Chondrocyte (in vitro differentiated cells): ENCODE measurements at regions not wholly inside any gene's neighbourhood (a gene's known extent, or its start where the extent isn't known, plus 50 kb on each side); places are given as distances from the start of the nearest gene placed in this dataset.
A peak's percentile ranks its signal among the peaks of the same experiment; 100 is the strongest.

Experiments
- DNase-seq: peaks from one replicate; pipeline ENCODE4 v3.0.0; 2021; ENCODE audit warnings: mixed read lengths, low spot score
- H3K27ac Mint-ChIP-seq: one replicate; pipeline ENCODE4 v1.8.0; 2021; ENCODE audit warnings: mild to moderate bottlenecking, moderate library complexity, mixed read lengths; ENCODE audit not compliant: unreplicated experiment
- H3K27me3 Mint-ChIP-seq: 2 replicates; pipeline ENCODE4 v1.8.0; 2021; ENCODE audit warnings: low read depth, mixed read lengths
- H3K36me3 Mint-ChIP-seq: 2 replicates; pipeline ENCODE4 v1.8.0; 2021; ENCODE audit warnings: low read depth, mixed read lengths
- H3K4me1 Mint-ChIP-seq: 2 replicates; pipeline ENCODE4 v1.8.0; 2021; ENCODE audit warnings: low read depth, mild to moderate bottlenecking, mixed read lengths
- H3K4me3 Mint-ChIP-seq: one replicate; pipeline ENCODE4 v1.8.0; 2021; ENCODE audit warnings: mild to moderate bottlenecking, moderate library complexity, mixed read lengths; ENCODE audit not compliant: unreplicated experiment
- H3K9me3 Mint-ChIP-seq: 2 replicates; pipeline ENCODE4 v1.8.0; 2021; ENCODE audit warnings: low read depth, mixed read lengths
- TF ChIP-seq, protein P1 (sequence below): fragments of 200-600 bp; sonication (generic); IDR thresholded peaks from 2 replicates; pipeline ENCODE4 v1.5.0; 2021; ENCODE audit warnings: antibody characterized with exemption, mild to moderate bottlenecking, moderate library complexity

DNA sequence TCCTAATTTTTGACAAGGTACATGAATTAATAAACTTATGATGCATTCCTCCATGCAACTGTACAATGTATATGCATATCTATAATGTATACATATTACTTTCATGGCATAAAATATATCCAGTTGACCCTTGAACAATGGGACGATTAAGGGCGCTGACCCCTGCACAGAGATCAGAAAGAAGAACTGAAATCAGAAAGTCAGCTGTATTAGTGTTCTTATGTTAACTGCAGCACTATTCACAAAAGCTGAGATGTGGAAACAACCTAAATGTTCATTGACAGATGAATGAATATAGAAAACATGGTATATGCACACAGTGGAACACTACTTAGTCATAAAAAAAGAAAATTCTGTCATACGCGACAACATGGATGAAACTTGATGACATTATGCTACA is 457.1 kb downstream of the GBA3 start:
- Mint-ChIP-seq H3K4me3 (no peak overlapping the region), H3K9me3 (no peaks in the 10 kb centered on the region), H3K4me1 (no peaks in the 10 kb centered on the region), H3K27ac (no peak overlapping the region), H3K36me3 (no peaks in the 10 kb centered on the region), H3K27me3 (no peaks in the 10 kb centered on the region)
- TF ChIP-seq, protein P1, sequence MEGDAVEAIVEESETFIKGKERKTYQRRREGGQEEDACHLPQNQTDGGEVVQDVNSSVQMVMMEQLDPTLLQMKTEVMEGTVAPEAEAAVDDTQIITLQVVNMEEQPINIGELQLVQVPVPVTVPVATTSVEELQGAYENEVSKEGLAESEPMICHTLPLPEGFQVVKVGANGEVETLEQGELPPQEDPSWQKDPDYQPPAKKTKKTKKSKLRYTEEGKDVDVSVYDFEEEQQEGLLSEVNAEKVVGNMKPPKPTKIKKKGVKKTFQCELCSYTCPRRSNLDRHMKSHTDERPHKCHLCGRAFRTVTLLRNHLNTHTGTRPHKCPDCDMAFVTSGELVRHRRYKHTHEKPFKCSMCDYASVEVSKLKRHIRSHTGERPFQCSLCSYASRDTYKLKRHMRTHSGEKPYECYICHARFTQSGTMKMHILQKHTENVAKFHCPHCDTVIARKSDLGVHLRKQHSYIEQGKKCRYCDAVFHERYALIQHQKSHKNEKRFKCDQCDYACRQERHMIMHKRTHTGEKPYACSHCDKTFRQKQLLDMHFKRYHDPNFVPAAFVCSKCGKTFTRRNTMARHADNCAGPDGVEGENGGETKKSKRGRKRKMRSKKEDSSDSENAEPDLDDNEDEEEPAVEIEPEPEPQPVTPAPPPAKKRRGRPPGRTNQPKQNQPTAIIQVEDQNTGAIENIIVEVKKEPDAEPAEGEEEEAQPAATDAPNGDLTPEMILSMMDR: no peak
- DNase-seq: no peak

- TF ChIP-seq, protein P1: no peak
- no peak overlapping the region for H3K4me3 Mint-ChIP-seq
- H3K9me3 Mint-ChIP-seq: no peaks in the 10 kb centered on the region
- DNase-seq: no peak
- H3K27ac Mint-ChIP-seq: no peak overlapping the region
- H3K4me1 Mint-ChIP-seq: no peaks in the 10 kb centered on the region
- no peaks in the 10 kb centered on the region for H3K36me3 Mint-ChIP-seq
- no peaks in the 10 kb centered on the region for H3K27me3 Mint-ChIP-seq
Observed at GRCh38 chr4:23144707-23145106, 452.0 kb downstream of the GBA3 start.

- Mint-ChIP-seq H3K9me3 (no peaks in the 10 kb centered on the region), H3K36me3 (no peaks in the 10 kb centered on the region), H3K4me3 (no peak overlapping the region), H3K27ac (no peak overlapping the region), H3K4me1 (peaks cover 9% of the 10 kb centered on the region), H3K27me3 (no peaks in the 10 kb centered on the region)
- DNase-seq: no peak
- TF ChIP-seq, protein P1: peak; percentile 88
Observed at GRCh38 chr4:23135792-23136645, 443.3 kb downstream of the GBA3 start.

DNA sequence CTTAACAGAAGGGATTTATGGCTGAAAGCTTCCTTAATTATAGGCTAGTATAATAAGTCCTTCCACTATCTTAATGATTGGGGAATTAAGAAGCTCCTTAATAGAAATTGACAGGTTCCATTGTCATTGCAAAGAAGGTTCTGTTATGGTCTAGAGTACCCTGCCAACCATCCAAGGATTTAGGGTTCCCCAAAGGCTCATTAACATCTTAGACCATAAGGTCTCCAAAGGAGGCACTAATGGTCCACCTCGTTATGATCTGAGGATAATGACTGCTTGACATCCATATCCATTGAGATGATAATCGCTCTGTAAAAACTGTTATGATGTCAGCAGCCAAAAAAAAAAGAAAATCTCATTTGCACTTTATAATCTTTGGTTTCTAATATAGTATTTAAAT is 441.6 kb downstream of the GBA3 start:
- Mint-ChIP-seq H3K9me3 (no peaks in the 10 kb centered on the region), H3K4me1 (peaks cover 9% of the 10 kb centered on the region), H3K27ac (no peak overlapping the region), H3K36me3 (no peaks in the 10 kb centered on the region), H3K4me3 (no peak overlapping the region), H3K27me3 (no peaks in the 10 kb centered on the region)
- DNase-seq: no peak
- TF ChIP-seq, protein P1: no peak

GRCh38 chr4:23130845-23131244 is 438.1 kb downstream of the GBA3 start:
- Mint-ChIP-seq H3K9me3 (no peaks in the 10 kb centered on the region), H3K4me3 (no peak overlapping the region), H3K4me1 (peaks cover 1% of the 10 kb centered on the region), H3K36me3 (no peaks in the 10 kb centered on the region), H3K27me3 (peaks cover 7% of the 10 kb centered on the region), H3K27ac (no peak overlapping the region)
- TF ChIP-seq, protein P1: no peak
- DNase-seq: no peak
